ENCODE measurements at regions not wholly inside any gene's neighbourhood (a gene's known extent, or its start where the extent isn't known, plus 50 kb on each side); places are given as distances from the start of the nearest gene placed in this dataset.

- Histone ChIP-seq H3K4me2 (ENCODE audit: low read length) (no peak overlapping the region), H3K79me2 (ENCODE audit: low read length) (no peaks in the 10 kb centered on the region), H3K9ac (ENCODE audit: low read length) (no peak overlapping the region), H2AFZ (ENCODE audit: low read length) (no peak overlapping the region), H3K9me2 (replicated peaks; ENCODE audit: low read length) (no peaks in the 10 kb centered on the region), H4K20me1 (ENCODE audit: low read length) (no peaks in the 10 kb centered on the region), H3K4me1 (ENCODE audit: insufficient read depth, low read length) (no peaks in the 10 kb centered on the region), H3K27ac (ENCODE audit: low read length) (no peak overlapping the region), H3K36me3 (ENCODE audit: low read depth, low read length) (no peaks in the 10 kb centered on the region), H3F3A (ENCODE audit: low read length, unreplicated experiment) (no peaks in the 10 kb centered on the region), H3K27me3 (ENCODE audit: low read length) (no peaks in the 10 kb centered on the region), H3K4me3 (ENCODE audit: low read length) (no peak overlapping the region), H3K9me3 (ENCODE audit: low read length) (no peaks in the 10 kb centered on the region)
- ChIA-PET CTCF (no interaction called here), POLR2A (ENCODE audit: unreplicated experiment) (no interaction called here)
- ATAC-seq: no peak
- intact Hi-C loops (cut with micrococcal nuclease): no loop called here
- TF ChIP-seq CTCF (conservative IDR thresholded peaks at IDR 0.05; ENCODE audit: low read depth, low read length) (no peak), EZH2phosphoT487 (IDR thresholded peaks at IDR 0.05; ENCODE audit: borderline replicate concordance, low read length) (no peak), EZH2 (IDR thresholded peaks at IDR 0.05; ENCODE audit: low read length, unreplicated experiment) (no peak)
- DNase-seq: no peak
- no TSS peak for BruUV-seq (replicated peaks)
Observed at GRCh38 chr3:162842549-162843216, 1346.1 kb downstream of the OTOL1 start.

- no peak for TF ChIP-seq EZH2 (IDR thresholded peaks at IDR 0.05; ENCODE audit: low read length, unreplicated experiment)
- TF ChIP-seq EZH2phosphoT487 (IDR thresholded peaks at IDR 0.05; ENCODE audit: borderline replicate concordance, low read length): no peak
- no peak for TF ChIP-seq CTCF (conservative IDR thresholded peaks at IDR 0.05; ENCODE audit: low read depth, low read length)
- no peak for ATAC-seq
- H3K27me3 ChIP-seq (ENCODE audit: low read length): no peaks in the 10 kb centered on the region
Observed at GRCh38 chr3:162845918-162846317, 1349.3 kb downstream of the OTOL1 start.

GRCh38 chr3:162847511-162847910 lies 1350.9 kb downstream of the OTOL1 start:
- H2AFZ ChIP-seq (ENCODE audit: low read length): no peak overlapping the region
- TF ChIP-seq EZH2phosphoT487 (IDR thresholded peaks at IDR 0.05; ENCODE audit: borderline replicate concordance, low read length) (no peak), EZH2 (IDR thresholded peaks at IDR 0.05; ENCODE audit: low read length, unreplicated experiment) (no peak)
- CTCF ChIA-PET: no interaction called here

More at GRCh38 chr3:162845918-162846317, 1349.3 kb downstream of the OTOL1 start:
- ChIA-PET CTCF (no interaction called here), POLR2A (ENCODE audit: unreplicated experiment) (no interaction called here)
- H3K79me2 ChIP-seq (ENCODE audit: low read length): no peaks in the 10 kb centered on the region
- H3K27ac ChIP-seq (ENCODE audit: low read length): no peak overlapping the region
- H3K9me2 ChIP-seq (replicated peaks; ENCODE audit: low read length): no peaks in the 10 kb centered on the region
- no peaks in the 10 kb centered on the region for H3F3A ChIP-seq (ENCODE audit: low read length, unreplicated experiment)
- no peaks in the 10 kb centered on the region for H4K20me1 ChIP-seq (ENCODE audit: low read length)
- H3K4me1 ChIP-seq (ENCODE audit: insufficient read depth, low read length): no peaks in the 10 kb centered on the region
- intact Hi-C loops (cut with micrococcal nuclease): no loop called here
- H3K4me2 ChIP-seq (ENCODE audit: low read length): no peak overlapping the region
- H3K4me3 ChIP-seq (ENCODE audit: low read length): no peak overlapping the region
- BruUV-seq (replicated peaks): no TSS peak
- no peak overlapping the region for H2AFZ ChIP-seq (ENCODE audit: low read length)
- H3K9me3 ChIP-seq (ENCODE audit: low read length): no peaks in the 10 kb centered on the region
- no peak overlapping the region for H3K9ac ChIP-seq (ENCODE audit: low read length)
- DNase-seq: no peak
- no peaks in the 10 kb centered on the region for H3K36me3 ChIP-seq (ENCODE audit: low read depth, low read length)

More at GRCh38 chr3:162847511-162847910, 1350.9 kb downstream of the OTOL1 start:
- no peak overlapping the region for H3K4me3 ChIP-seq (ENCODE audit: low read length)
- DNase-seq (no peak), ATAC-seq (no peak)
- no peak overlapping the region for H3K4me2 ChIP-seq (ENCODE audit: low read length)
- H4K20me1 ChIP-seq (ENCODE audit: low read length): no peaks in the 10 kb centered on the region
- H3K79me2 ChIP-seq (ENCODE audit: low read length): no peaks in the 10 kb centered on the region
- no peaks in the 10 kb centered on the region for H3K9me3 ChIP-seq (ENCODE audit: low read length)
- H3K4me1 ChIP-seq (ENCODE audit: insufficient read depth, low read length): no peaks in the 10 kb centered on the region
- H3F3A ChIP-seq (ENCODE audit: low read length, unreplicated experiment): no peaks in the 10 kb centered on the region
- BruUV-seq (replicated peaks): no TSS peak
- H3K36me3 ChIP-seq (ENCODE audit: low read depth, low read length): no peaks in the 10 kb centered on the region
- H3K9me2 ChIP-seq (replicated peaks; ENCODE audit: low read length): no peaks in the 10 kb centered on the region
- H3K27ac ChIP-seq (ENCODE audit: low read length): no peak overlapping the region
- intact Hi-C loops (cut with micrococcal nuclease): no loop called here
- POLR2A ChIA-PET (ENCODE audit: unreplicated experiment): no interaction called here
- H3K9ac ChIP-seq (ENCODE audit: low read length): no peak overlapping the region
- H3K27me3 ChIP-seq (ENCODE audit: low read length): no peaks in the 10 kb centered on the region
